ENCODE measurements at regions not wholly inside any gene's neighbourhood (a gene's known extent, or its start where the extent isn't known, plus 50 kb on each side); places are given as distances from the start of the nearest gene placed in this dataset.
"Not testable (repeated sequence)": the region's sequence is repeated elsewhere in the genome, so short reads cannot be mapped to it uniquely, and the experiment has no call there.

- H3K36me3 ChIP-seq (ENCODE audit: insufficient read depth, low read length); H3K9me2 ChIP-seq (ENCODE audit: low read depth, low read length); H3F3A ChIP-seq (ENCODE audit: insufficient read depth, low read length); H3K9ac ChIP-seq (ENCODE audit: low read length); H3K27ac ChIP-seq (ENCODE audit: low read depth, low read length, poor library complexity, severe bottlenecking); H3K9me3 ChIP-seq (ENCODE audit: low read length); H3K4me3 ChIP-seq (ENCODE audit: low read depth, low read length, poor library complexity, severe bottlenecking); H3K4me2 ChIP-seq (ENCODE audit: low read length); H3K4me1 ChIP-seq (ENCODE audit: insufficient read depth, low read length, severe bottlenecking); H3K79me2 ChIP-seq (ENCODE audit: insufficient read depth, low read length); H4K20me1 ChIP-seq (ENCODE audit: insufficient read depth, low read length); H2AFZ ChIP-seq (ENCODE audit: low read length); H3K27me3 ChIP-seq (ENCODE audit: insufficient read depth, low read length): not testable (repeated sequence)
Observed at GRCh38 chr12:124070394-124071074, 97.5 kb downstream of the ZNF664 start.

GRCh38 chr12:124071075-124071443 lies 98.0 kb downstream of the ZNF664 start:
- H3K79me2 ChIP-seq (ENCODE audit: insufficient read depth, low read length), result no peaks in the 10 kb centered on the region
- no peaks in the 10 kb centered on the region for H3K9me3 ChIP-seq (ENCODE audit: low read length)
- no peak overlapping the region for H2AFZ ChIP-seq (ENCODE audit: low read length)
- TF ChIP-seq EZH2 (IDR thresholded peaks at IDR 0.05; ENCODE audit: borderline replicate concordance, low read length), result no peak
- TF ChIP-seq CTCF (IDR thresholded peaks at IDR 0.05; ENCODE audit: low read length), result no peak
- H4K20me1 ChIP-seq (ENCODE audit: insufficient read depth, low read length), result no peaks in the 10 kb centered on the region
- no peaks in the 10 kb centered on the region for H3K4me1 ChIP-seq (ENCODE audit: insufficient read depth, low read length, severe bottlenecking)
- H3K9ac ChIP-seq (ENCODE audit: low read length), result no peak overlapping the region
- H3K27ac ChIP-seq (ENCODE audit: low read depth, low read length, poor library complexity, severe bottlenecking), result no peak overlapping the region
- no peak overlapping the region for H3K4me3 ChIP-seq (ENCODE audit: low read depth, low read length, poor library complexity, severe bottlenecking)
- no peaks in the 10 kb centered on the region for H3F3A ChIP-seq (ENCODE audit: insufficient read depth, low read length)
- H3K4me2 ChIP-seq (ENCODE audit: low read length), result no peak overlapping the region
- H3K9me2 ChIP-seq (ENCODE audit: low read depth, low read length), result no peaks in the 10 kb centered on the region
- H3K27me3 ChIP-seq (ENCODE audit: insufficient read depth, low read length), result no peaks in the 10 kb centered on the region; the same call in 1 of the 2 replicates
- H3K36me3 ChIP-seq (ENCODE audit: insufficient read depth, low read length), result no peaks in the 10 kb centered on the region

GRCh38 chr12:124073356-124074035 lies 100.5 kb downstream of the ZNF664 start:
- no peak for TF ChIP-seq CTCF (IDR thresholded peaks at IDR 0.05; ENCODE audit: low read length)
- TF ChIP-seq EZH2 (IDR thresholded peaks at IDR 0.05; ENCODE audit: borderline replicate concordance, low read length), result no peak
- Histone ChIP-seq H3K79me2 (ENCODE audit: insufficient read depth, low read length) (no peaks in the 10 kb centered on the region), H4K20me1 (ENCODE audit: insufficient read depth, low read length) (no peaks in the 10 kb centered on the region), H2AFZ (ENCODE audit: low read length) (no peak overlapping the region), H3K36me3 (ENCODE audit: insufficient read depth, low read length) (no peaks in the 10 kb centered on the region), H3K4me3 (ENCODE audit: low read depth, low read length, poor library complexity, severe bottlenecking) (no peak overlapping the region), H3K4me2 (ENCODE audit: low read length) (no peak overlapping the region), H3K9ac (ENCODE audit: low read length) (no peak overlapping the region), H3K9me2 (ENCODE audit: low read depth, low read length) (no peaks in the 10 kb centered on the region), H3K9me3 (ENCODE audit: low read length) (no peaks in the 10 kb centered on the region), H3K27ac (ENCODE audit: low read depth, low read length, poor library complexity, severe bottlenecking) (no peak overlapping the region), H3K27me3 (ENCODE audit: insufficient read depth, low read length) (no peaks in the 10 kb centered on the region; the same call in 1 of the 2 replicates), H3K4me1 (ENCODE audit: insufficient read depth, low read length, severe bottlenecking) (no peaks in the 10 kb centered on the region), H3F3A (ENCODE audit: insufficient read depth, low read length) (no peaks in the 10 kb centered on the region)

GRCh38 chr12:124075841-124076240 lies 102.8 kb downstream of the ZNF664 start:
- Histone ChIP-seq H4K20me1 (ENCODE audit: insufficient read depth, low read length) (no peaks in the 10 kb centered on the region), H3K9me2 (ENCODE audit: low read depth, low read length) (no peaks in the 10 kb centered on the region), H3K27me3 (ENCODE audit: insufficient read depth, low read length) (no peaks in the 10 kb centered on the region; the same call in 1 of the 2 replicates), H2AFZ (ENCODE audit: low read length) (no peak overlapping the region), H3K27ac (ENCODE audit: low read depth, low read length, poor library complexity, severe bottlenecking) (no peak overlapping the region), H3F3A (ENCODE audit: insufficient read depth, low read length) (no peaks in the 10 kb centered on the region), H3K4me1 (ENCODE audit: insufficient read depth, low read length, severe bottlenecking) (no peaks in the 10 kb centered on the region), H3K9ac (ENCODE audit: low read length) (no peak overlapping the region), H3K4me3 (ENCODE audit: low read depth, low read length, poor library complexity, severe bottlenecking) (no peak overlapping the region), H3K79me2 (ENCODE audit: insufficient read depth, low read length) (no peaks in the 10 kb centered on the region), H3K36me3 (ENCODE audit: insufficient read depth, low read length) (no peaks in the 10 kb centered on the region), H3K9me3 (ENCODE audit: low read length) (no peaks in the 10 kb centered on the region), H3K4me2 (ENCODE audit: low read length) (no peak overlapping the region)
- TF ChIP-seq EZH2 (IDR thresholded peaks at IDR 0.05; ENCODE audit: borderline replicate concordance, low read length) (no peak), CTCF (IDR thresholded peaks at IDR 0.05; ENCODE audit: low read length) (no peak)
